A673 (cell line): ENCODE measurements at regions not wholly inside any gene's neighbourhood (a gene's known extent, or its start where the extent isn't known, plus 50 kb on each side); places are given as distances from the start of the nearest gene placed in this dataset.

Experiments
- BruUV-seq: library from RNA; stranded (reverse); fragments of 400-500 nt; replicated peaks from 2 replicates; lab custom pipeline; 2021; lab: Mats Ljungman, UMichigan
- CTCF ChIA-PET: fragments of 300-600 bp; sonication (Branson Sonifier 250); formaldehyde crosslinking; loops from one replicate; lab custom pipeline; 2022; ENCODE audit warnings: antibody characterized with exemption; lab: Charles Lee
- POLR2A ChIA-PET: fragments of 300-600 bp; sonication (Branson Sonifier 250); formaldehyde crosslinking; loops from one replicate; lab custom pipeline; 2022; ENCODE audit warnings: antibody characterized with exemption; ENCODE audit not compliant: low non-redundant PET; lab: Charles Lee
- DNase-seq: peaks from one replicate; pipeline ENCODE4 v3.0.0-alpha.2; 2015; ENCODE audit warnings: low spot score
- H3K27ac ChIP-seq: fragments of 200-600 bp; sonication (generic); 2 replicates; pipeline ENCODE4 v1.5.1; 2016; ENCODE audit warnings: mixed run types, low read depth, mild to moderate bottlenecking, mixed read lengths, antibody characterized with exemption, low read length; ENCODE audit not compliant: poor library complexity, severe bottlenecking
- H3K27me3 ChIP-seq: fragments of 200-600 bp; sonication (generic); replicated peaks from 2 replicates; pipeline ENCODE4 v1.6.1; 2017; ENCODE audit warnings: mixed run types, low read depth, mild to moderate bottlenecking, mixed read lengths, antibody characterized with exemption, low read length; ENCODE audit not compliant: insufficient read depth, poor library complexity
- H3K36me3 ChIP-seq: fragments of 200-600 bp; sonication (generic); 2 replicates; pipeline ENCODE4 v1.6.1; 2016; ENCODE audit warnings: mixed run types, mild to moderate bottlenecking, mixed read lengths, antibody characterized with exemption, low read length; ENCODE audit not compliant: insufficient read depth, poor library complexity, severe bottlenecking
- H3K4me1 ChIP-seq: fragments of 200-600 bp; sonication (generic); 2 replicates; pipeline ENCODE4 v1.6.1; 2017; ENCODE audit warnings: mixed run types, mild to moderate bottlenecking, mixed read lengths, antibody characterized with exemption, low read length; ENCODE audit not compliant: insufficient read depth, poor library complexity, severe bottlenecking
- H3K4me3 ChIP-seq: fragments of 200-600 bp; sonication (generic); 2 replicates; pipeline ENCODE4 v1.5.1; 2016; ENCODE audit warnings: low read depth, mixed run types, mild to moderate bottlenecking, mixed read lengths, low read length; ENCODE audit not compliant: poor library complexity, severe bottlenecking
- H3K9me3 ChIP-seq: fragments of 200-600 bp; sonication (generic); 2 replicates; pipeline ENCODE4 v1.6.1; 2016; ENCODE audit warnings: mixed run types, low read depth, mild to moderate bottlenecking, mixed read lengths, antibody characterized with exemption, low read length; ENCODE audit not compliant: poor library complexity, severe bottlenecking
- EZH2 ChIP-seq: fragments of 200-600 bp; sonication (generic); IDR thresholded peaks from 2 replicates; pipeline ENCODE4 v1.6.1; 2017; ENCODE audit warnings: borderline replicate concordance, low read depth, mild to moderate bottlenecking, mixed read lengths, antibody characterized with exemption, low read length; ENCODE audit not compliant: poor library complexity, severe bottlenecking
- intact Hi-C: fragments of 100-400 bp; cut with micrococcal nuclease; formaldehyde crosslinking; loops from one replicate; pipeline ENCODE4 v1.10.0; 2022; ENCODE audit not compliant: unreplicated experiment
- TF ChIP-seq, protein P1 (sequence below): fragments of 300-800, 200-600 bp; sonication (generic); conservative IDR thresholded peaks from 2 replicates; pipeline ENCODE4 v1.5.1; 2017; ENCODE audit warnings: low read depth, mild to moderate bottlenecking, antibody characterized with exemption, low read length, moderate library complexity, mixed read lengths

DNA sequence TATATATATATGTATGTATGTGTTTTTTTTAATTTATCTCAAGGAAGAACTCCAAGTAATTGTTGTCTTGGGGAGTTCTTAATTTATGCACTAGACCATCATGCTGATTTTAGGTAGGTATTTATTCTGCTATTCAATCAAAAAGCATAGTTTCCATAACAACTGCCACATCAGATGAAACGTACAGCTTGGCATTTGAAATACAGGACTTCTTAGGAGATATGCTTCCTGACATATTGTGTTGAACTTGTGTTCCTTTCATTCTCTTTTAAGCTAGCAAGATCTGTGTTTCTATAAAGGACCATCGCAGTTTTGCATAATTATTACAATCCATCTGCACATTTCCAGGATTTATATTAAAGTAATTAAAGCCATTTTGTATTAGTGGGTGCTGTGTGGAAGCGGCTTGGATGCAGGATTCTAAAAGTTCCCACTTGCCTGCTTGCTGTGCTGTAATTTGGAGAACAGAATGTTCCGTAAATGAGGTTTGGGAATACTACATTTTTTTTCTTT, 343.5 kb upstream of the FANCL start:
- ChIA-PET POLR2A (no interaction called here), CTCF (no interaction called here)
- BruUV-seq, result no TSS peak
- H3K4me3 ChIP-seq, result no peak overlapping the region
- no peak overlapping the region for H3K27ac ChIP-seq
- H3K4me1 ChIP-seq, result no peaks in the 10 kb centered on the region
- intact Hi-C loops, result no loop called here
- H3K27me3 ChIP-seq, result no peaks in the 10 kb centered on the region
- no peaks in the 10 kb centered on the region for H3K9me3 ChIP-seq
- TF ChIP-seq, protein P1, sequence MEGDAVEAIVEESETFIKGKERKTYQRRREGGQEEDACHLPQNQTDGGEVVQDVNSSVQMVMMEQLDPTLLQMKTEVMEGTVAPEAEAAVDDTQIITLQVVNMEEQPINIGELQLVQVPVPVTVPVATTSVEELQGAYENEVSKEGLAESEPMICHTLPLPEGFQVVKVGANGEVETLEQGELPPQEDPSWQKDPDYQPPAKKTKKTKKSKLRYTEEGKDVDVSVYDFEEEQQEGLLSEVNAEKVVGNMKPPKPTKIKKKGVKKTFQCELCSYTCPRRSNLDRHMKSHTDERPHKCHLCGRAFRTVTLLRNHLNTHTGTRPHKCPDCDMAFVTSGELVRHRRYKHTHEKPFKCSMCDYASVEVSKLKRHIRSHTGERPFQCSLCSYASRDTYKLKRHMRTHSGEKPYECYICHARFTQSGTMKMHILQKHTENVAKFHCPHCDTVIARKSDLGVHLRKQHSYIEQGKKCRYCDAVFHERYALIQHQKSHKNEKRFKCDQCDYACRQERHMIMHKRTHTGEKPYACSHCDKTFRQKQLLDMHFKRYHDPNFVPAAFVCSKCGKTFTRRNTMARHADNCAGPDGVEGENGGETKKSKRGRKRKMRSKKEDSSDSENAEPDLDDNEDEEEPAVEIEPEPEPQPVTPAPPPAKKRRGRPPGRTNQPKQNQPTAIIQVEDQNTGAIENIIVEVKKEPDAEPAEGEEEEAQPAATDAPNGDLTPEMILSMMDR, result no peak
- TF ChIP-seq EZH2, result no peak
- H3K36me3 ChIP-seq, result no peaks in the 10 kb centered on the region
- no peak for DNase-seq

DNA sequence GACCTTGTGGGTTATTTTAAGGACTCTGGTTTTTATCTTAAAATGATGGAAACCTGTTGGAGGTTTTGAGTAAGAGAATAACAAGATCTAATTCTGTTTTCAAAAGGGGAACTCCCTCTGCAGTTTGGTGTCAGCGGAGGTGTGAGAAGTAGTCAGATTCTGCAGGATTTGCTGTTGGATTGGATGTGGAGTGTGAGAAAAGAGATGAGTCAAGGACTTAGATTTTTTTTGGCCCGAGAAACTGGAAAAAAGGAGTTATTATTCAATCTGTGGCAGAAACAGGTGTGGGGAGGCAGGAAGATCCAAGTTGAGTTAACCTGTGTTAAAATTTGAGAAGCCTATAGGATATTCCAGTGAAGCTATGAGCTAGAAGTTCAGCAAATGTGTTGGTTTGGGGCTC, 337.2 kb upstream of the FANCL start:
- Histone ChIP-seq H3K4me1 (no peaks in the 10 kb centered on the region), H3K36me3 (no peaks in the 10 kb centered on the region), H3K4me3 (no peak overlapping the region), H3K27me3 (no peaks in the 10 kb centered on the region), H3K9me3 (no peaks in the 10 kb centered on the region), H3K27ac (no peak overlapping the region)
- DNase-seq, result no peak
- intact Hi-C loops, result no loop called here
- ChIA-PET POLR2A (no interaction called here), CTCF (no interaction called here)
- BruUV-seq, result no TSS peak
- TF ChIP-seq EZH2, result no peak
- TF ChIP-seq, protein P1, result no peak

DNA sequence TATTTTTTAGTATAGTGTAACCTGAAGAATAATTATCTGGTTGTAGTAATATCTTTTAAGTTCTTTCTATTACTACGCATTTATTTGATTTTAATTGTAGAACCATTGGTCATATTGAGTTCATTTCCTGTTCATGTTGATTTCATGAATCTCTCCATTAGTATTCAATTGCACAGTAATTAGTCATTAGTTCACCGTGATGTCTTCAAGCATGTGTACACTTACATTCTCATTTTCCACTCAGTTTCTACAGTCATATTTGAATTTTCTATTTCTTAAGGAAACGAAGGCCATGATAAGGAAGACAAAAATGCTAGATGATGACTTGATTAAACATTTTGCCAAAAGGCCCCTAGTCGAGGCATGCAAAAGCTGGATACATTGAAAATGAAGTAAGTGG, 333.7 kb upstream of the FANCL start:
- no TSS peak for BruUV-seq
- TF ChIP-seq, protein P1, result no peak
- no peak for TF ChIP-seq EZH2
- Histone ChIP-seq H3K27ac (no peak overlapping the region), H3K27me3 (no peaks in the 10 kb centered on the region), H3K4me1 (no peaks in the 10 kb centered on the region), H3K36me3 (no peaks in the 10 kb centered on the region), H3K9me3 (no peaks in the 10 kb centered on the region), H3K4me3 (no peak overlapping the region)
- DNase-seq, result no peak
- ChIA-PET POLR2A (no interaction called here), CTCF (interaction anchor here (1.0 kb wide), 1 partner anchor 216 kb away, joined by 3 read pairs; no protein-coding TSS in a partner anchor)
- intact Hi-C loops, result no loop called here
